ENCODE measurements at regions not wholly inside any gene's neighbourhood (a gene's known extent, or its start where the extent isn't known, plus 50 kb on each side); places are given as distances from the start of the nearest gene placed in this dataset. TPM values are rescaled to one million over a fixed set of nuclear protein-coding genes. Genes with fewer than 3 reads are reported as not detected.
"Not testable (repeated sequence)": the region's sequence is repeated elsewhere in the genome, so short reads cannot be mapped to it uniquely, and the experiment has no call there.

- DNase-seq; H3K36me3 Mint-ChIP-seq (ENCODE audit: insufficient read depth, unreplicated experiment); CTCF ChIA-PET; intact Hi-C loops (cut with micrococcal nuclease; ENCODE audit: unreplicated experiment); H3K27ac Mint-ChIP-seq (ENCODE audit: unreplicated experiment); H3K27me3 Mint-ChIP-seq (ENCODE audit: unreplicated experiment); H3K4me3 Mint-ChIP-seq (ENCODE audit: low read depth, unreplicated experiment); BruUV-seq (replicated peaks); H3K4me1 Mint-ChIP-seq (ENCODE audit: low read depth, unreplicated experiment); H3K9me3 Mint-ChIP-seq (ENCODE audit: low read depth, unreplicated experiment): not testable (repeated sequence)
These were observed 56.7 kb upstream of the SMURF2 start for GRCh38 chr17:64718816-64719215.

- intact Hi-C loops (cut with micrococcal nuclease; ENCODE audit: unreplicated experiment): no loop called here
- CTCF ChIA-PET: no interaction called here
These were observed 56.0 kb upstream of the SMURF2 start for GRCh38 chr17:64718058-64718457.

GRCh38 chr17:64716496-64716895, 54.4 kb upstream of the SMURF2 start:
- CTCF ChIA-PET; BruUV-seq (replicated peaks); H3K4me3 Mint-ChIP-seq (ENCODE audit: low read depth, unreplicated experiment); DNase-seq; H3K36me3 Mint-ChIP-seq (ENCODE audit: insufficient read depth, unreplicated experiment); H3K4me1 Mint-ChIP-seq (ENCODE audit: low read depth, unreplicated experiment); intact Hi-C loops (cut with micrococcal nuclease; ENCODE audit: unreplicated experiment); H3K27ac Mint-ChIP-seq (ENCODE audit: unreplicated experiment); H3K9me3 Mint-ChIP-seq (ENCODE audit: low read depth, unreplicated experiment); H3K27me3 Mint-ChIP-seq (ENCODE audit: unreplicated experiment): not testable (repeated sequence)

More at GRCh38 chr17:64718058-64718457, 56.0 kb upstream of the SMURF2 start:
- no TSS peak for BruUV-seq (replicated peaks)
- TF ChIP-seq CTCF (IDR thresholded peaks at IDR 0.05; ENCODE audit: unreplicated experiment): no peak
- Mint-ChIP-seq H3K4me1 (ENCODE audit: low read depth, unreplicated experiment) (peaks cover 8% of the 10 kb centered on the region), H3K4me3 (ENCODE audit: low read depth, unreplicated experiment) (no peak overlapping the region), H3K27me3 (ENCODE audit: unreplicated experiment) (no peaks in the 10 kb centered on the region), H3K9me3 (ENCODE audit: low read depth, unreplicated experiment) (no peaks in the 10 kb centered on the region), H3K36me3 (ENCODE audit: insufficient read depth, unreplicated experiment) (peaks cover 9% of the 10 kb centered on the region), H3K27ac (ENCODE audit: unreplicated experiment) (no peak overlapping the region)
- no peak for DNase-seq

GRCh38 chr17:64713786-64714185, 51.7 kb upstream of the SMURF2 start:
- intact Hi-C loops (cut with micrococcal nuclease; ENCODE audit: unreplicated experiment); DNase-seq; H3K27me3 Mint-ChIP-seq (ENCODE audit: unreplicated experiment); H3K36me3 Mint-ChIP-seq (ENCODE audit: insufficient read depth, unreplicated experiment); H3K4me1 Mint-ChIP-seq (ENCODE audit: low read depth, unreplicated experiment); H3K9me3 Mint-ChIP-seq (ENCODE audit: low read depth, unreplicated experiment); BruUV-seq (replicated peaks): not testable (repeated sequence)
- H3K4me3 Mint-ChIP-seq (ENCODE audit: low read depth, unreplicated experiment): peak overlapping the region; percentile 37
- CTCF ChIA-PET: interaction anchor here (0.7 kb wide), 1 partner anchor 979 kb away, joined by 4 read pairs; no protein-coding TSS in a partner anchor
- peak overlapping the region; percentile 41 for H3K27ac Mint-ChIP-seq (ENCODE audit: unreplicated experiment)

GRCh38 chr17:64712557-64713351, 50.6 kb upstream of the SMURF2 start:
- H3K36me3 Mint-ChIP-seq (ENCODE audit: insufficient read depth, unreplicated experiment); DNase-seq; BruUV-seq (replicated peaks); CTCF ChIA-PET; intact Hi-C loops (cut with micrococcal nuclease; ENCODE audit: unreplicated experiment); H3K27ac Mint-ChIP-seq (ENCODE audit: unreplicated experiment); H3K4me3 Mint-ChIP-seq (ENCODE audit: low read depth, unreplicated experiment); H3K9me3 Mint-ChIP-seq (ENCODE audit: low read depth, unreplicated experiment); H3K27me3 Mint-ChIP-seq (ENCODE audit: unreplicated experiment); H3K4me1 Mint-ChIP-seq (ENCODE audit: low read depth, unreplicated experiment): not testable (repeated sequence)

Small RNAs in the stretch of these regions (microRNA-seq; reads per million reads assigned to microRNA genes)
- gene MIR6080: not detected

Data from Calu3 (cell line).